HepG2 (cell line): ENCODE measurements at regions not wholly inside any gene's neighbourhood (a gene's known extent, or its start where the extent isn't known, plus 50 kb on each side); places are given as distances from the start of the nearest gene placed in this dataset.

Experiments used
- ATAC-seq: fragments of 200-7000 bp; cut with Tn5 transposase; 3 replicates; pipeline ENCODE4 v1.9.1; 2020; ENCODE audit warnings: mild to moderate bottlenecking, moderate library complexity
- BruUV-seq: library from RNA; stranded (reverse); fragments of 400-500 nt; replicated peaks from 2 replicates; lab custom pipeline; 2021; lab: Mats Ljungman, UMichigan
- CTCF ChIA-PET: fragments of 300-600 bp; formaldehyde crosslinking; extraction: SDS; loops from one replicate; lab custom pipeline; 2021; ENCODE audit warnings: low total read pairs, inconsistent platforms, low intra/inter-chr PET ratio; lab: Yijun Ruan, JAX
- POLR2A ChIA-PET: fragments of 350-600 bp; sonication (Branson Sonifier 250); formaldehyde crosslinking; loops from one replicate; lab custom pipeline; 2020; ENCODE audit warnings: antibody characterized with exemption, inconsistent platforms; lab: Yijun Ruan, JAX
- DNase-seq: peaks from one replicate; pipeline ENCODE4 v3.0.0-alpha.2; 2015; ENCODE audit warnings: low spot score
- FAIRE-seq: peaks from 3 replicates; lab custom pipeline; 2011; peaks lifted over from hg19 to GRCh38; lab: Jason Lieb, UNC
- H2AFZ ChIP-seq: one replicate; pipeline ENCODE4 v1.6.1; 2011; ENCODE audit warnings: low read length, inconsistent platforms
- H3K27ac ChIP-seq: fragments of 300-600 bp; 3 replicates; pipeline ENCODE4 v1.8.0; 2011; ENCODE audit warnings: mixed run types, mild to moderate bottlenecking, mixed read lengths, low read length, inconsistent platforms; ENCODE audit not compliant: insufficient read depth; ENCODE audit errors: extremely low read length
- H3K27me3 ChIP-seq, 2 experiments: fragments of 200-600 bp in 1 of 2; 2 replicates in 1 of 2; 3 replicates in 1 of 2; pipeline versions ENCODE4 v1.6.0 to v1.8.0; 2011; ENCODE audit warnings: low read length in 2 of 2, mild to moderate bottlenecking in 2 of 2, moderate library complexity in 2 of 2, inconsistent platforms in 1 of 2; ENCODE audit not compliant: insufficient read depth in 2 of 2, control insufficient read depth in 1 of 2
- H3K36me3 ChIP-seq, 2 experiments: fragments of 200-600 bp in 1 of 2; replicated peaks in 1 of 2; 2 replicates in 1 of 2; 3 replicates in 1 of 2; pipeline versions ENCODE4 v1.5.1 to v1.8.0; 2011; ENCODE audit warnings: low read length in 2 of 2, inconsistent platforms in 1 of 2; ENCODE audit not compliant: insufficient read depth in 2 of 2, control insufficient read depth in 1 of 2
- H3K4me1 ChIP-seq: 2 replicates; pipeline ENCODE4 v1.5.1; 2012; ENCODE audit warnings: low read length, inconsistent platforms; ENCODE audit not compliant: insufficient read depth
- H3K4me2 ChIP-seq: 2 replicates; pipeline ENCODE4 v1.6.0; 2011; ENCODE audit warnings: low read depth, low read length, inconsistent platforms
- H3K4me3 ChIP-seq, 3 experiments: fragments of 200-600 bp in 1 of 3; sonication (generic), shearing (Covaris generic) in 1 of 3; replicated peaks in 1 of 3; 2 replicates each; pipeline ENCODE4 v1.5.1; 2011 to 2016; ENCODE audit warnings: low read length in 3 of 3, inconsistent platforms in 2 of 3, low read depth in 2 of 3, mild to moderate bottlenecking in 2 of 3, control low read depth in 1 of 3, mixed read lengths in 1 of 3; ENCODE audit not compliant: insufficient read depth in 1 of 3
- H3K79me2 ChIP-seq: one replicate; pipeline ENCODE4 v1.6.1; 2011; ENCODE audit warnings: low read length, inconsistent platforms; ENCODE audit not compliant: insufficient read depth
- H3K9ac ChIP-seq: 2 replicates; pipeline ENCODE4 v1.6.0; 2011; ENCODE audit warnings: mild to moderate bottlenecking, low read depth, low read length, inconsistent platforms; ENCODE audit not compliant: insufficient read depth
- H3K9me3 ChIP-seq: 2 replicates; pipeline ENCODE4 v1.5.1; 2012; ENCODE audit warnings: mild to moderate bottlenecking, low read length
- H4K20me1 ChIP-seq: 2 replicates; pipeline ENCODE4 v1.6.0; 2011; ENCODE audit warnings: inconsistent platforms, mild to moderate bottlenecking, low read length, moderate library complexity; ENCODE audit not compliant: insufficient read depth
- ISX ChIP-seq: sonication (generic); formaldehyde crosslinking; conservative IDR thresholded peaks from 2 replicates; pipeline ENCODE4 v1.5.0; 2020; ENCODE audit warnings: missing genetic modification reagents
- POGZ ChIP-seq: sonication (generic); formaldehyde crosslinking; IDR thresholded peaks from 2 replicates; pipeline ENCODE4 v1.4.0; 2020; ENCODE audit warnings: mild to moderate bottlenecking, missing genetic modification reagents
- REST ChIP-seq, 2 experiments: IDR thresholded peaks; 2 replicates each; pipeline ENCODE4 v1.6.1; 2011 to 2012; ENCODE audit warnings: low read length in 2 of 2, borderline replicate concordance in 1 of 2, low read depth in 1 of 2, mild to moderate bottlenecking in 1 of 2, moderate library complexity in 1 of 2
- TRIM24 ChIP-seq: sonication (generic); formaldehyde crosslinking; IDR thresholded peaks from 2 replicates; pipeline ENCODE4 v1.8.0; 2022; ENCODE audit warnings: mild to moderate bottlenecking, missing genetic modification reagents
- WGBS: methylation state at CpG from one replicate; pipeline ENCODE4 v1.1.6; 2017; ENCODE audit warnings: low lambda C conversion rate; 5-methylcytosine and 5-hydroxymethylcytosine counted together
- in situ Hi-C: cut with HindIII; loops from 2 replicates; pipeline ENCODE4 v1.10.0; 2017; ENCODE audit warnings: low pct_unique_long_range_greater_than_20kb; ENCODE audit not compliant: extremely low pct_ligation_motif_present
- intact Hi-C: fragments of 100-400 bp; cut with micrococcal nuclease; formaldehyde crosslinking; loops from one replicate; pipeline ENCODE4 v1.10.0; 2022; ENCODE audit not compliant: unreplicated experiment

- TF ChIP-seq ISX (CRISPR knock-in tag) = no peak
- TF ChIP-seq, all 625 proteins: peak for 0
Measured at GRCh38 chr6:126100386-126100785, 114.0 kb downstream of the TRMT11 start (continued).

- intact Hi-C loops = no loop called here
- no peak overlapping the region for H2AFZ ChIP-seq
- WGBS = 97% methylated on average over 5 of the region's 5 CpGs
- H4K20me1 ChIP-seq = no peaks in the 10 kb centered on the region
- TF ChIP-seq POGZ (no peak), TRIM24 (CRISPR knock-in tag) (no peak), REST (IDR thresholded peaks at IDR 0.05; ENCODE audit: borderline replicate concordance in 1 of 2, low read depth in 1 of 2, low read length in 2 of 2) (no peak)
- TF ChIP-seq, all 625 proteins: peak for 0
- Histone ChIP-seq H3K27ac (no peak overlapping the region), H3K9me3 (no peaks in the 10 kb centered on the region), H3K4me1 (peaks cover 6% of the 10 kb centered on the region), H3K4me2 (no peak overlapping the region), H3K36me3 (peaks cover 8 to 22% of the 10 kb centered on the region in 2 experiments), H3K9ac (no peak overlapping the region), H3K4me3 (no peak overlapping the region), H3K27me3 (no peaks in the 10 kb centered on the region), H3K79me2 (no peaks in the 10 kb centered on the region)
- BruUV-seq = no TSS peak
- DNase-seq = no peak
- ChIA-PET POLR2A (no interaction called here), CTCF (no interaction called here)
- ATAC-seq = no peak
- no peak for FAIRE-seq
- in situ Hi-C loops = no loop called here
Measured at GRCh38 chr6:126102358-126102757, 116.0 kb downstream of the TRMT11 start.
